Activated CD8-positive, alpha-beta memory T cell treated with anti-CD3 and anti-CD28 coated beads for 4 hours (primary cell): ENCODE measurements at regions not wholly inside any gene's neighbourhood (a gene's known extent, or its start where the extent isn't known, plus 50 kb on each side); places are given as distances from the start of the nearest gene placed in this dataset.
"Not testable (repeated sequence)": the region's sequence is repeated elsewhere in the genome, so short reads cannot be mapped to it uniquely, and the experiment has no call there.

Experiments
- DNase-seq, 2 donors: peaks; one replicate each; pipeline ENCODE4 v3.0.0-alpha.2; 2020; ENCODE audit warnings: low read depth in 2 of 2

DNA sequence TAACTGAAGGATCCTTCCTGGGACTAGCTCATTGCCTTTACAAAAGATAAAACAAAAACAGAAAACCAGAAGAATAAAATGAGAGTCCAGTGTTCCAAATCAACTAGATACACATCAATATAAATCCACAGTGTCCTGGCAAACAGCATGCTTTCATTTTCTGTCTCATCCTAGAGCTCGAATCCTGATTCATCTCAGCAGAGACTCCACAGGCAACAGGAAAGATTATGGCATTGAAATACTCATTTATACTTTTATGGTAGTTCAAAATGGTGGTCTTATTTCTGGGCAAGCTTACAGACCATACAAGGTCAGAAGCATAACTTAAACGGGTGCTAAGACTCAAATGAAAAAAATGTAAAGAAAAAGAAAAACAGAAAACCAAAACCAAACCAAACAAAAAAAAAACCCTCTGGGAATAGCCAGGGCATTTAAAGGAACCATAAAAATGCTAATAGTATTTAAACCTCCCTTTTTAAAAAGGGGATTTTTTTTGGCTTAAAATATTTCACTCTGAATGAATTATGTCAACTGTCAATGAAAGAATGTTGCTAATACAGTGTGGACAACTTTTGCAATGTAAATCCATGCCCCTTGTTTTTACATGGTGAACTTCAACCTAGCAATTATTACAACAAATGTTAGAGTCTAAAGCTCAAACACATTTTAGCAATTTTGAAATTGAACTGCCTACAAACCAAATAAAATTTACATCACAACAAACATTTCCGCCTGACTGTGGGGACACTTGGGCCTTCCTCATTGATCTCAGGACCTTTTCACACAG lies 57.9 kb downstream of the GPR101 start:
- DNase-seq, result no peak

DNA sequence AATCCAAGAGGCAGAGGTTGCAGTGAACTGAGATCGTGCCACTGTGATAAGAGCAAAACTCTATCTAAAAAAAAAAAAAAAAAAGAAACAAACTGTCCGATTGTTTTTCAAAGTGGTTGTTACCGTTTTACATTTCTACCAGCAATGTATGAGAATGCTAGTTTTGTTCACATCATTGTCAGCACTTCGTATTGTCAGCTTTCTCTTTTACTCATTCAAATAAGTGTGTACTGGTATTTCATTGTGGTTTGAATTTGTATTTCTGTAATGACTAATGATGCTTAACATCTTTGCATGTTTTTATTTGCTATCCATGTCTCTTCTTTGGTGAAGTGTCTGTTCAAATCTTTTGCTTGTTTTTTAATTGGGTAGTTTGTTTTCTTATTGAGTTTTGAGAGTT lies 65.8 kb downstream of the GPR101 start:
- DNase-seq, result no peak

DNA sequence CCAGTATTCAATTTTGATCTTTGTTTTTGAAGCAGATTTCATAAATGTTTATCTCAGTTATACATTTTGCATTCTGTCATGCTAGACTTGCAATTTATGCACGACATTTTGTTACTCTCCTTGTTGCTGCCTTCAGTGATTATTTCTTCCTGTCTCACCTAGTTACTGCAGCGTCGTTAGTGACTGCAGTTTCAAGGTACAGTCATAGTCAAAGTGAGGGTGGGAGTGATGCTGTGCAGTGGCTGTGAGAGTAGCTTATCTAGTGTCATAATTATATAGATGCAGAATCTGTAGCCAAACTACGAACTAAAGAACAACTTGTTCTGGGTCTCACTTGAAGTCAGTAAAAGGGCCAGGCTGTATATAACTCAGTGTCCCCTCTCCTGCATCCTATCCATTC lies 69.8 kb downstream of the GPR101 start:
- no peak for DNase-seq

DNA sequence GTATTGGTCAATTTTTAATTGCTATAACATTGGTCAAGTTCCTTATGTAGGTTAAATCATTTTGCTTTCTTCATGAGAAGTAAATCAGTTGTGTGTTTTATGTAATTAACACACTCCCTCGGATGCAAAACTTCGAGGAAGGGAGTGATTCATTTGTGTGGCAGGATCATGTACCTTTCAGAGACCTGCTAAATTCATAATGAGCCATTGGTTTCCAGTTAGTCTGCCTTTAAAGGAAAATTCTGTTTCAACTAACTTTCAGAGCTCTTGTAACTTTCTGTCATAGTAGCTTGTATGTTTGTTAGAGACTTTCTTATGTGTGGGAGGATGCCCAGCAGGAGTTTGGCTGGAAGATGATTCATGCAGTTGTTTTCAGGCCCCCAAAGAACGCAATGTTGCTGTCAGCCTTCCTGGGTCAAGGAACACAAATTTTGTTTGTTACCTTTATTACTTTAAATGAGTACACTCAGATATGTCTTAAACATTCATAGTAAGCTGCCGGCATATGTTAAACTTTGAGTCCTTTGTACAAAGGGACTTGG lies 72.1 kb downstream of the GPR101 start:
- no peak for DNase-seq

DNA sequence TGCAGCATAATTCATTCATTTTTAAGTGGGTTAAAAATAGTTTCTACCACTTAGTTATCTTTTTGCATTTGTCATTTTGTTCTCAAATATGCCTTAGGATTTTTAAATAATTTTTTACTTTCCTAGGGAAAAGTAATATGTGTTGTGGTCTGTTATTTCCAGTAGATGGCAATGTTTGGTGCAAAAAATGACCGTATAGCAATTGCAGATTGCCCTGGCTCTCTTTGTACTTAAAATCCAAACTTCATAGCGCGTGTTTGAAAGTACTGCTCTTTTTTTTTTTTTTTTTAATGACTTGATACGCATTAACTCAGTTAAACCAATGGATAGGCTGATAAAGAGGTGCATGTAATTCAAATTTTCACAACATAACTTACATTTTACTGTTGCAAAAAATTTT lies 74.4 kb upstream of the RBMX start:
- no peak for DNase-seq

DNA sequence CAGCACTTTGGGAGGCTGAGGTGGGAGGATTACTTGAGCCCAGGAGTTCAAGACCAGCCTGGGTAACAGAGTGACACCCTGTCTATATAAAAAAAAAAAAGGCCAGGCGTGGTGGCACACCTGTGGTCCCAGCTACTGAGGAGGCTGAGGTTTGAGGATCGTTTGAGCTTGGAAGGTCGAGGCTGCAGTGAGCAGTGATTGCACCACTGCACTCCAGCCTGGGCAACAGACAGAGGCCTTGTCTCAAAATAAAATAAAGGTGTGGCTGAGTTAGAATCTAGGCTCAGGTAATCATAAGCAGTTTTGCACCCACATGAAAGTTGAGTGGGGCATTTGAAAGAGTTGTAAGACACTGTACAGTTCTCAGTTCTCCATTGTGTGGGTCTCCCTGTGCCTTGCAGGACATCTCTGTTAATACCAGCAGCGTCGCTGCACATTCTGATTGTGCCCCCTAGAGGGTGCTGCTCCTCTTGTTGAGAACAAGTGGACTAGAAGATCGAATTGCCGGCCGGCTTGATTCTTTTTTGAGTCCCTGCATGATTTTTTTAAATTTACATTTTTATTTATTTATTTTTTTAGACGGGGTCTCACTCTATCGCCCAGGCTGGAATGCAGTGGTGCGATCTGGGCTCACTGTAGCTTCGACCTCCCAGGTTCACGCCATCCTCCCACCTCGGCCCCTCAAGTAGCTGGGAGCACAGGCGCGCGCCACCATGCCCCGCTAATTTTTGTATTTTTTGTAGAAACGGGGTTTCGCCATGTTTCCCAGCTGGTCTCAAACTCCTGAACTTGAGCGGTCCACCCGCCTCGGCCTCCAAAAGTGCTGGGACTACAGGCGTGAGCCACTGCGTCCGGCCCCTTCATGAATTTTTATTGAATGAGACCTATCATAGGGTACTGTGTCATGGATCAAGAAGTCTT lies 73.6 kb upstream of the RBMX start:
- DNase-seq, result peak in 1 of 2 donors; percentile 28

DNA sequence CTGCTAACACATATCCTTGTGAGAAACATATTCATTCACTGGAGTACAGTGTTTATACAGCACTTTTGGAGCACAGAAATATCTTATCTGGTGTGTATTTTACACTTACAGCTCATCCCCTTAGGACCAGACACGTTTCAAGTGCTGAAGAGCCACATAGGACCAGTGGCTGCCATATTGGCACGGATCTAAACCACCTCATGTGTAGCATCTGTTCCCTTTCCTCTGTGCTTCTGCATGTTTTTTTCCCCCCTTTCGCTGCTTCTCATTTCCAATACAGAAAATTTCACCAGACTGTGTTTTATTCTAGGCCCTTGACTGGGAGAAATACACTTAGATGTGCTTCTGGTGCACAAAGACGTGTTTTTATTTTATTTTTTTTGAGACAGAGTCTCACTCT lies 69.7 kb upstream of the RBMX start:
- DNase-seq, result no peak

DNA sequence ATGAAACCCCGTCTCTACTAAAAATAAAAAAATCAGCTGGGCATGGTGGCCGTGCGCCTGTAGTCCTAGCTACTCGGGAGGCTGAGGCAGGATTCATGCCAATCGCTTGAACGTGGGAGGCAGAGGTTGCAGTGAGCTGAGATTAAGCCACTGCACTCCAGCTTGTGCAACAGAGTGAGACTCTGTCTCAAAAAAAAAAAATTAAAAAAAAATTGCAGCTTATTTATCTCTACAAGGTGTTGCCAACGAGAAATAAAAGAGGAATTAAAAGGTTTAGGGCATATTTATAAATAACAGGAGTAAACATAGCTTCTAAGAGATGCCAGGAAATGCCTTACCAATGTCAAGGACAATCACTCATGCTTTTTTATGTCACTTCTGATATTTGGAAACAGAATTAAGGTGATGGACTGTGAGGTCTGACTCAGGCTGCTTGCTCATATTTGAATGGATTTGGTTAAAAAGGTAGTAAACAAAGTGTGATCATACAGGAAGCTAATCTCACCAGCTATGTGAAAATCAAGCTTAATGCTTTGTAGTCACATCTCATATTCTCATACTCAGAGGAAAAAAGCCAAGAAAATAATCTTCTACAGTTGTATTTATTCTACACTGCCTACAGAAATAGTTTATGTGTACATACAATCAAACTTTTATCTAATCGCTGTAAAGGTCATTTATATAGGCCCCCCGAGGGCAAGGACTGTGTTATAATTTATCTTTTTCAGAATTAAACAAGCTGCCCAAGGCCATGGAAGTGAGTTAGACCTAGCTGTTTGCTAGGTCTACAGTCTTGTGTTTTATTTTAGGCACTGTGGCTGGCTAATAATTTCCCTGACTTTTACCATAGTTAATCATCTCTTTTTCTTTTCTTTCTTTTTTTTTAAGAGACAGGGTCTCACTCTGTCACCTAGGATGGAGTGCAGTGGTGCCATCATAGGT lies 61.1 kb upstream of the RBMX start:
- no peak for DNase-seq

DNA sequence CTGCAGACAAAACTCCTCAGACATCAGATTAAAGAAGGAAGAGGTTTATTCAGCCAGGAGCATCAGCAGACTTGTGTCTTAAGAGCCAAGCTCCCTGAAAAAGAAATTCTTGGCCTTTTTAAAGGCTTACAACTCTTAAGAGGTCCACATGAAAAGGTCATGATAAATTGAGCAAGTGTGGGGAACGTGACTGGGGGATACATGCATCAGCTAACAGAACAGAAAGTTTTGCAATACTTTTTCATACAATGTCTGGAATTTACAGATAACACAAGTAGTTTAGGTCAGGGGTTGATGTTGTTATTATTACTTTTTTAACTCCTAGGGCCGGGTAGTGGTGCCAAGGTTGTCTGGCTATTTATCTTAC lies 55.6 kb upstream of the RBMX start:
- no peak for DNase-seq

DNA sequence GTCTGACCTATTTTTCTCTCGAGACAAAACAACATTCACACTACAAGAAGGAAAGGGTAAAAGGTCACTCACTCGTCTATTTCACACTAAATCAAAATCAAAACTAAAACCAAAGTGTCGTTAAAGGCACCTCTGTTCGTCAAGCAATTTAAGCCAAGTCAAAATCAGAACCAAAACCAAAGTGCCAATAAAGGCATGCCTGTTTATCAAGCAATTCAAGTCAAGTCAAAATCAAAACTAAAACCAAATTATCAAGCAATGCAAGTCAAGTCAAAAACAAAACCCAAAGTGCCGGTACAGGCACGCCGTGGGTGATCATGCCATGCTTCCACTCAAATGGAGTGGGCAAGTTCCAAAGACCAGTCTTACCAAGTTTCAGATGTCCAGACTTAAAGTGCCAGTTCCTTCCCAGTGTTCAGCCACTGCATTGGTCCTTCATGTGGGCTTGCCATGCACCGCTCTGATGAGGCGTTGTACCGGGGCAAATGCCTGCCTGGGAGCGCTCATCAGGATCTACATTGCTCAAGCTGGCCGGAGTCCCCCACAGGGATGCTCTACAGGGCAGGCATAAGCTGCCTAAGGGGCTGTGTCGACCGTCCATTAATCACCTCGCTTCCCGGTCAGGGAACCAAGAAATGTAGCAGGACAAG lies 55.1 kb upstream of the RBMX start:
- not testable (repeated sequence) for DNase-seq

DNA sequence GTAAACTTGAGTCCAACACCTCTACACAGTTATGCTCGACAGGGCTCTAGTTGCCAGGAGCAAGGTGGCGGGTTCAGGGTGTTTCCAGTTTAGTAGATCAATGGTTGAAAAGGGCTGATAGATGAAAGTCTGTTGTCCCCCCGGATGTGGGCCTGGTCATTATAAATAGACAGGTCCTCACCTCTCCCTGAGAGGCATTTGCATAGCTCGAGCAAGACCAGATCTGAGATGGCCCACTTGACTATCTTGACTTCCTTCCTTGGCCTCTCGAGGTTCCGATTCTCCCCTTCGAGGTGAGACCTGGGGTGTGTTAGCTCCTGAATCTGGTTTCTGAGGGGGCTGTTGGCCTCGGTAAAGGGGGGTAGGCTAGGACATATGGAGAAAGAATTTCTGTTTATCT lies 54.1 kb upstream of the RBMX start:
- DNase-seq, result not testable (repeated sequence)

DNA sequence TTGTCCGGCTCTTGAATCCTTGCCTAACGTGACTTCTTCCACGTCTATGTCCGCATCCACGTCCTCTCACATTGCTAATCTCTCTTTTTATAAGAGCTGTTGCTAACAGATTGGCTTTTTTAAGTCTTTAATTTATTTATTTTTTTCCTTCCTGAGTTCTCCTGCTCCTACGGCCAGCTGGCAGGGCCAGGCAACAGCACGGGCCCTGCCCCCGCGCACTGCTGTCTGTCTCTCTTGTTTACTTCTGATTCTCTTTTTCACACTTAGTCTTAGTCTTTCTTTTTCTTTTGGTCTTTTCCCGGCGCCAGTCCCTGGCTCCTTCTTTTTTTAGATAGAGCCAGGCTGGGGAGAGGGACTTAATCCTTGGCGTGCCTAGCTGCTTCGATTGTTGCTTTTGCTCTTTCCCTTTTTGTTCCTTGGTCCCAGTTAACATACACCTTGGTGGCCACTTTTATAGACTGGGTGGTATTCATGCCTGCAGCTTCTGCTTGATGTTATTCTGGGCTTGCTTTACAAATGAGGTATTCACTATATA lies 53.2 kb upstream of the RBMX start:
- DNase-seq, result no peak

DNA sequence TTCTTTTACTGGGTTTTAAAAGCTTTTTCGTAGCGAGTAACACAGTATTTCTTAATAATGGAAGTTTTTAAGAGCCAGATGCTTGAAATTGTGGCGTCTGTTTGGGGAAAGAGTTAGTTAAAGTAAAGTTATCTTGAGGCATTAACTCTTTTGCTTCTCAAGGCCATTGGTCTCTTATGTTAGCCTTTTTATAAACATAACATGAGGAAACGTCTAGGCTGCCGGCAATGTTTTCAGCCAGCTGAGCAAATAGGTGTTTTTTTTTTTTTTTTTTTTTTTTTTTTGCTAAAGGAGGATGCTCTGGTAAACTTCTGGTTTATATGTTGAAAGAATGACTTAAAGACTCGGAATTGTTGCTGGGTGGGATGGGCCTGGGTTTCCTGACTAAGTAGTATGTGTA lies 51.1 kb upstream of the RBMX start:
- no peak for DNase-seq
